ENCODE measurements at regions not wholly inside any gene's neighbourhood (a gene's known extent, or its start where the extent isn't known, plus 50 kb on each side); places are given as distances from the start of the nearest gene placed in this dataset.
"Not testable (repeated sequence)": the region's sequence is repeated elsewhere in the genome, so short reads cannot be mapped to it uniquely, and the experiment has no call there.

- not testable (repeated sequence) for TF ChIP-seq POLR2A, CTCF (IDR thresholded peaks at IDR 0.05)
These were observed 53.8 kb upstream of the EEF2KMT start for GRCh38 chr16:5151409-5151808.

All from transverse colon (tissue), 3 donors.